Smooth muscle cell (in vitro differentiated cells): ENCODE measurements at regions not wholly inside any gene's neighbourhood (a gene's known extent, or its start where the extent isn't known, plus 50 kb on each side); places are given as distances from the start of the nearest gene placed in this dataset.

Source experiments
- DNase-seq: peaks from one replicate; lab custom pipeline; 2025; ENCODE audit not compliant: unreplicated experiment; lab: John Stamatoyannopoulos, UW
- H2AFZ ChIP-seq: fragments of 200-600 bp; sonication (generic); 2 replicates; pipeline ENCODE4 v1.6.0; 2016; ENCODE audit warnings: antibody characterized with exemption, low read depth, mild to moderate bottlenecking
- H3F3A ChIP-seq: fragments of 200-600 bp; sonication (generic); 2 replicates; pipeline ENCODE4 v1.6.0; 2017; ENCODE audit warnings: antibody characterized with exemption, low read depth
- H3K27ac ChIP-seq: fragments of 200-600 bp; sonication (generic); 2 replicates; pipeline ENCODE4 v1.5.1; 2016; ENCODE audit warnings: low read depth, mild to moderate bottlenecking
- H3K27me3 ChIP-seq: fragments of 200-600 bp; sonication (generic); 2 replicates; pipeline ENCODE4 v1.6.1; 2016; ENCODE audit warnings: low read depth, mild to moderate bottlenecking
- H3K36me3 ChIP-seq: fragments of 200-600 bp; sonication (generic); 2 replicates; pipeline ENCODE4 v1.5.1; 2016; ENCODE audit warnings: low read depth
- H3K4me1 ChIP-seq: fragments of 200-600 bp; sonication (generic); 2 replicates; pipeline ENCODE4 v1.5.1; 2016; ENCODE audit warnings: low read depth
- H3K4me2 ChIP-seq: fragments of 200-600 bp; sonication (generic); 2 replicates; pipeline ENCODE4 v1.6.0; 2016; ENCODE audit warnings: mild to moderate bottlenecking
- H3K4me3 ChIP-seq: fragments of 200-600 bp; sonication (generic); 2 replicates; pipeline ENCODE4 v1.5.1; 2016; ENCODE audit warnings: mild to moderate bottlenecking
- H3K79me2 ChIP-seq: fragments of 200-600 bp; sonication (generic); 2 replicates; pipeline ENCODE4 v1.6.0; 2016; ENCODE audit warnings: low read depth, mild to moderate bottlenecking
- H3K9ac ChIP-seq: fragments of 200-600 bp; sonication (generic); 2 replicates; pipeline ENCODE4 v1.6.0; 2016; ENCODE audit warnings: low read depth
- H3K9me3 ChIP-seq: fragments of 200-600 bp; sonication (generic); replicated peaks from 2 replicates; pipeline ENCODE4 v1.5.1; 2016; ENCODE audit warnings: low read depth
- H4K20me1 ChIP-seq: fragments of 200-600 bp; sonication (generic); 2 replicates; pipeline ENCODE4 v1.6.0; 2016; ENCODE audit warnings: low read depth
- WGBS: methylation state at CpG from one replicate; pipeline ENCODE4 v1.1.7; 2016; ENCODE audit warnings: low lambda C conversion rate; 5-methylcytosine and 5-hydroxymethylcytosine counted together
- TF ChIP-seq, protein P1 (sequence below): fragments of 200-600 bp; sonication (generic); IDR thresholded peaks from 2 replicates; pipeline ENCODE4 v1.5.1; 2017; ENCODE audit warnings: borderline replicate concordance, mild to moderate bottlenecking, antibody characterized with exemption; ENCODE audit not compliant: insufficient read depth, poor library complexity, severe bottlenecking

DNA sequence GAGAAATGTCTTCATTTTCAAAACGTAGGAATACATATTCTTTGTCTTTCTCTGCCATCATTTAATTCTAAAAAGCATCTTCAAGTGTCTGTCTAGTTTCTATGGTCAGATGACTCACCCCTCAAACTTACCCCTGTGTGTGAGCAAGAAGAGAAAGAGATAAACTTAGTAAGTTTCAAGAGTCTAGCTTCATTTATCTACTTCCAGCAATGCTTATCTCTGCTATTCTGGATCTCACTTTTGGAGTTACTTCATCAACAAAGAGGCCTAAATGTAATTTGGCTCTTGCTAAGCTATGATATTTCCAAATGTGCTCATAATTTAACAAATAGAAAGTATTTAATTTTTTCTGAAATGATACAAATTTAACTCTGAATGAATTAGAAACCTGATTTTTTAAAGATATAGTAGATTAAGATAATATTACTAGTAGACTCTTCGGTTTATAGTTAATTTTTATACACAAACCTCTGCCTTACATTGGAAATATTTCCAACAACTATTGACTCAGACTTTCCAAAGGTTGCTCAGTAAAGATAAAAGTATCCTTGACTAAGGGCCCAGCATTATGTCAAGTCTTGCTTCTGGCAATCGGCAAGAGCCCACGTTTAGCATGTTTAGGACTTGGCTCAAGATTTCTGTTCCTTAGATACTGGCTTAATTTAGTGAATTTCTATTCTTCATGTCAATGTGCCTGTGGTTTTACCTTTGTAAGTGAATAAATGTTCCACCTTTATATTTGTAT lies 1511.0 kb upstream of the SLC10A2 start:
- Histone ChIP-seq H4K20me1 (no peaks in the 10 kb centered on the region), H3K36me3 (no peaks in the 10 kb centered on the region), H3K27me3 (no peaks in the 10 kb centered on the region), H3K9ac (no peak overlapping the region), H3K4me3 (no peak overlapping the region), H3K9me3 (no peaks in the 10 kb centered on the region), H2AFZ (no peak overlapping the region), H3K79me2 (no peaks in the 10 kb centered on the region), H3K4me1 (no peaks in the 10 kb centered on the region), H3K27ac (no peak overlapping the region), H3F3A (no peaks in the 10 kb centered on the region), H3K4me2 (no peak overlapping the region)
- TF ChIP-seq, protein P1, sequence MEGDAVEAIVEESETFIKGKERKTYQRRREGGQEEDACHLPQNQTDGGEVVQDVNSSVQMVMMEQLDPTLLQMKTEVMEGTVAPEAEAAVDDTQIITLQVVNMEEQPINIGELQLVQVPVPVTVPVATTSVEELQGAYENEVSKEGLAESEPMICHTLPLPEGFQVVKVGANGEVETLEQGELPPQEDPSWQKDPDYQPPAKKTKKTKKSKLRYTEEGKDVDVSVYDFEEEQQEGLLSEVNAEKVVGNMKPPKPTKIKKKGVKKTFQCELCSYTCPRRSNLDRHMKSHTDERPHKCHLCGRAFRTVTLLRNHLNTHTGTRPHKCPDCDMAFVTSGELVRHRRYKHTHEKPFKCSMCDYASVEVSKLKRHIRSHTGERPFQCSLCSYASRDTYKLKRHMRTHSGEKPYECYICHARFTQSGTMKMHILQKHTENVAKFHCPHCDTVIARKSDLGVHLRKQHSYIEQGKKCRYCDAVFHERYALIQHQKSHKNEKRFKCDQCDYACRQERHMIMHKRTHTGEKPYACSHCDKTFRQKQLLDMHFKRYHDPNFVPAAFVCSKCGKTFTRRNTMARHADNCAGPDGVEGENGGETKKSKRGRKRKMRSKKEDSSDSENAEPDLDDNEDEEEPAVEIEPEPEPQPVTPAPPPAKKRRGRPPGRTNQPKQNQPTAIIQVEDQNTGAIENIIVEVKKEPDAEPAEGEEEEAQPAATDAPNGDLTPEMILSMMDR: no peak
- WGBS: 44% methylated on average over 4 of the region's 4 CpGs
- DNase-seq: no peak

DNA sequence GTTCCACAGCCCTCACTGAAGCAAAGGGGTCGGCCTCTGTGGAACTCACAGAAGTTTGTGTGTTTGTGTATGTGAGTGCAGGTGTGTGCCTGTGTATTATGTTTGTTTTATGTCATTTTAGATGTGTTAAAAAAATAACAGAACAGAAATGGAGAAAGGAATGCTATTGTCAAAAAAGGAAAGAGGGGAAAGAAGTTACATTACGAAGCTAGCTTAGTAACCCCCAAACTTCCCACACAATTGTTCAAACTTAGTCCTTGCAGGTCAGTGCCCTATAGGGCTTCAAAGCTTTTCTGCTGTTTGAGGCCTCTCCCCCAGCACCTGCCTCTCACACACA lies 1505.6 kb upstream of the SLC10A2 start:
- Histone ChIP-seq H3K4me2 (no peak overlapping the region), H3K4me1 (no peaks in the 10 kb centered on the region), H3K27ac (no peak overlapping the region), H3K4me3 (no peak overlapping the region), H3K36me3 (no peaks in the 10 kb centered on the region), H4K20me1 (no peaks in the 10 kb centered on the region), H3F3A (no peaks in the 10 kb centered on the region), H3K9me3 (no peaks in the 10 kb centered on the region), H3K27me3 (no peaks in the 10 kb centered on the region), H2AFZ (no peak overlapping the region), H3K9ac (no peak overlapping the region), H3K79me2 (no peaks in the 10 kb centered on the region)
- 55% methylated on average over 2 of the region's 2 CpGs for WGBS
- TF ChIP-seq, protein P1: no peak
- no peak for DNase-seq

DNA sequence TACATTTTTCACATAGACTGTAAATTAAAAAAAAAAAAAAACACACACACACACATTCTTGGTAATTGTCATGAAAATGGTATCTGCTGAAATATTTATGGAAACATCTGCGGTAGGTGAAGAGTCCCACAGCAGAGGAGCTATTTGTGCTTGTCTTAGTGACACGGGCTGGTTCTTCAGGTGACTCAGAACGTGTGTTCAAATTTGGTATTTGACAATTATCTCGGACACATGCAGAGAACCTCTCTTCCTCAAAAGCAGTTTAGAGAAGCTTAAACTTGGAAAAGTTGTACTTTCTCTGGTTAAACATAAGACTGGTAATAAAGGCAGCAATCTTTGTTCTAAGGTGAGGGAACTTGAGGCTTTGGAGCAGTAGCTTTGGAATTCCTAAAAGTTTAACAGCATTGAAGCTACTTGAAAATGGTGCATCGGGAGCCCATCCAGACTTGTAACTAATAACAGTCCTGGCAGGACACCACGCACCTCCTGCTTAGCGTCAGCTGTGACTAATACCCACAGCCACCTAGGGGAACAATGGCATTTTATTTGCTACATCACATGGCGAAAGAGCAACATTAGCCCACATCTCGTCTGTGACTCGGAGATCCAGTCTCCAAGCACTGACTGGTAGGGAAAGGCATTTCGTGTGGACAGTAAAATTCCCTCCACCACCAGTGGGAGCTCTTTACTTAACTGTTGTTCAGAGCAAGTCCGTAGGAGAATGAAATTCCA lies 1505.1 kb upstream of the SLC10A2 start:
- peak; percentile 9 for DNase-seq
- H3F3A ChIP-seq: no peaks in the 10 kb centered on the region

More for the DNA sequence above, 1505.1 kb upstream of the SLC10A2 start:
- Histone ChIP-seq H3K36me3 (no peaks in the 10 kb centered on the region), H3K9me3 (no peaks in the 10 kb centered on the region), H2AFZ (peak overlapping the region; percentile 56), H3K79me2 (no peaks in the 10 kb centered on the region), H4K20me1 (no peaks in the 10 kb centered on the region), H3K9ac (no peak overlapping the region), H3K27ac (peak overlapping the region; percentile 74), H3K4me2 (peak overlapping the region; percentile 73), H3K4me1 (no peaks in the 10 kb centered on the region), H3K4me3 (no peak overlapping the region), H3K27me3 (no peaks in the 10 kb centered on the region)
- 30% methylated on average over 12 of the region's 12 CpGs for WGBS
- TF ChIP-seq, protein P1: peak; percentile 67
